ENCODE measurements at regions not wholly inside any gene's neighbourhood (a gene's known extent, or its start where the extent isn't known, plus 50 kb on each side); places are given as distances from the start of the nearest gene placed in this dataset.

- H3K4me1 ChIP-seq (ENCODE audit: control insufficient read depth, extremely low read depth, insufficient read depth, low read length) = no peaks in the 10 kb centered on the region
- TF ChIP-seq EZH2 (IDR thresholded peaks at IDR 0.05; ENCODE audit: low read length) = no peak
- TF ChIP-seq CTCF (optimal IDR thresholded peaks at IDR 0.05 in 1 of 3, IDR thresholded peaks at IDR 0.05 in 1 of 3, conservative IDR thresholded peaks at IDR 0.05 in 1 of 3; ENCODE audit: extremely low read depth in 1 of 3, insufficient read depth in 2 of 3, low read length in 3 of 3) = no peak
- H3K4me2 ChIP-seq (ENCODE audit: control insufficient read depth, extremely low read depth, insufficient read depth, low read depth, low read length) = no peak overlapping the region
- no peak for FAIRE-seq
- no peaks in the 10 kb centered on the region for H3K27me3 ChIP-seq (ENCODE audit: control insufficient read depth, extremely low read depth, insufficient read depth, low read length)
- no peak overlapping the region for H3K4me3 ChIP-seq (ENCODE audit: control insufficient read depth in 2 of 3, extremely low read depth in 1 of 3, insufficient read depth in 2 of 3, low read depth in 1 of 3, low read length in 3 of 3)
- H3K9ac ChIP-seq (ENCODE audit: control insufficient read depth, extremely low read depth, insufficient read depth, low read length) = no peak overlapping the region
- H2AFZ ChIP-seq (ENCODE audit: control insufficient read depth, low read length) = no peak overlapping the region
- H3K9me3 ChIP-seq (ENCODE audit: control insufficient read depth, low read depth, low read length) = no peaks in the 10 kb centered on the region
- no peak for DNase-seq (ENCODE audit: low read depth, low spot score)
- no peaks in the 10 kb centered on the region for H3K36me3 ChIP-seq (ENCODE audit: control insufficient read depth in 2 of 2, extremely low read depth in 1 of 2, insufficient read depth in 2 of 2, low read length in 2 of 2)
- H3K79me2 ChIP-seq (ENCODE audit: control insufficient read depth, insufficient read depth, low read length) = no peaks in the 10 kb centered on the region
- H3K27ac ChIP-seq (ENCODE audit: control insufficient read depth, insufficient read depth, low read length) = no peak overlapping the region
- H3K9me1 ChIP-seq (ENCODE audit: control insufficient read depth, extremely low read depth, insufficient read depth, low read length) = no peaks in the 10 kb centered on the region
- H4K20me1 ChIP-seq (ENCODE audit: control insufficient read depth, extremely low read depth, insufficient read depth, low read length) = no peaks in the 10 kb centered on the region
- dilution Hi-C loops (cut with MboI; ENCODE audit: extremely low pct_ligation_motif_present, low sequenced_read_pairs) = no loop called here
These were observed 73.3 kb upstream of the PPP3CA start for GRCh38 chr4:101420661-101421060.

DNA sequence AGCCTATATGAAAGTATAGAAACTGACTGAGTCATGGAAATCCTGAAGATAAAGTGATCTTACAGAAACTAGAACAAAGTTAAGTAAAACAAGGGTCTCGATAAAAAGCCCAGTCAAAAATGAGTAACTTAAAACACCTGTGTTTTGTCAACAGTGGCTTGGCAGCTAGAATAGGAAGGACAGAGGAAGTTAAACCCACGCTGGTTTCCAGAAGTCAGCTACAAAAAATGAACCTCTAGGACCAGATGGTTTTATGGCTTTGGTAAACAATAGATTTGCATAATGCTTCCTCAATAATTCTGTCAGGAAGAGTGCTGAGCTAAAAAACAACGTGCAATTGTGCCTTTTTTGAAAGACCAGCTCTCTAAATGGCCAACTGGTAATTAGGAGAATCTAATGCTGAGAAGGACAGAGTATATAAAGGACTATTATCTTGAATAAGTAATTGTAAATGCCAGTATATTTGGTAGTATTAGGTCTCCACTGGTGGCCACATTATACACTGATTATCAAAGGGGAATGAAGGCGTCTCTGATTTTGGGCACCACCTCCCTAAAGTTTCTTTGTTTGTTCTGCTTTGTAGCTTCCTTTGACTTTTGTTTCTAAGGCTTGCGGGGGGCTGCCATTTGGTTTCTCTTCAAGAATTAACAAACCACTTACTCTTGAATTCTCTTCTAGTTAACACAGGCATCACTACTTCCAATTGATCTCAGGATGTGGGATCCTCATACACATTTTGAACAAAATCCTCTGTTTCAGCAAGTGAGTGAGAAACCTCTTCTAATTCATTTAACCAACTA lies 72.2 kb upstream of the PPP3CA start:
- DNase-seq (ENCODE audit: low read depth, low spot score) = no peak
- H3K9ac ChIP-seq (ENCODE audit: control insufficient read depth, extremely low read depth, insufficient read depth, low read length) = no peak overlapping the region
- dilution Hi-C loops (cut with MboI; ENCODE audit: extremely low pct_ligation_motif_present, low sequenced_read_pairs) = no loop called here

More for the DNA sequence above, 72.2 kb upstream of the PPP3CA start:
- H3K27ac ChIP-seq (ENCODE audit: control insufficient read depth, insufficient read depth, low read length) = no peak overlapping the region
- no peaks in the 10 kb centered on the region for H3K9me1 ChIP-seq (ENCODE audit: control insufficient read depth, extremely low read depth, insufficient read depth, low read length)
- no peak overlapping the region for H3K4me2 ChIP-seq (ENCODE audit: control insufficient read depth, extremely low read depth, insufficient read depth, low read depth, low read length)
- TF ChIP-seq CTCF (optimal IDR thresholded peaks at IDR 0.05 in 1 of 3, IDR thresholded peaks at IDR 0.05 in 1 of 3, conservative IDR thresholded peaks at IDR 0.05 in 1 of 3; ENCODE audit: extremely low read depth in 1 of 3, insufficient read depth in 2 of 3, low read length in 3 of 3) (no peak), EZH2 (IDR thresholded peaks at IDR 0.05; ENCODE audit: low read length) (no peak)
- H3K27me3 ChIP-seq (ENCODE audit: control insufficient read depth, extremely low read depth, insufficient read depth, low read length) = no peaks in the 10 kb centered on the region
- H2AFZ ChIP-seq (ENCODE audit: control insufficient read depth, low read length) = no peak overlapping the region
- FAIRE-seq = no peak
- H3K79me2 ChIP-seq (ENCODE audit: control insufficient read depth, insufficient read depth, low read length) = no peaks in the 10 kb centered on the region
- no peak overlapping the region for H3K4me3 ChIP-seq (ENCODE audit: control insufficient read depth in 2 of 3, extremely low read depth in 1 of 3, insufficient read depth in 2 of 3, low read depth in 1 of 3, low read length in 3 of 3)
- H4K20me1 ChIP-seq (ENCODE audit: control insufficient read depth, extremely low read depth, insufficient read depth, low read length) = no peaks in the 10 kb centered on the region
- H3K4me1 ChIP-seq (ENCODE audit: control insufficient read depth, extremely low read depth, insufficient read depth, low read length) = no peaks in the 10 kb centered on the region
- H3K9me3 ChIP-seq (ENCODE audit: control insufficient read depth, low read depth, low read length) = no peaks in the 10 kb centered on the region
- H3K36me3 ChIP-seq (ENCODE audit: control insufficient read depth in 2 of 2, extremely low read depth in 1 of 2, insufficient read depth in 2 of 2, low read length in 2 of 2) = no peaks in the 10 kb centered on the region
